ENCODE measurements at regions not wholly inside any gene's neighbourhood (a gene's known extent, or its start where the extent isn't known, plus 50 kb on each side); places are given as distances from the start of the nearest gene placed in this dataset.

- Histone ChIP-seq H3K4me3 (ENCODE audit: low read depth, low read length) (no peak overlapping the region), H3K27me3 (ENCODE audit: control insufficient read depth, insufficient read depth, low read length) (no peaks in the 10 kb centered on the region), H3K36me3 (ENCODE audit: control insufficient read depth, insufficient read depth, low read length) (no peaks in the 10 kb centered on the region)
- no peak for TF ChIP-seq CTCF (IDR thresholded peaks at IDR 0.05; ENCODE audit: insufficient read depth, low read length, poor library complexity, severe bottlenecking)
- no peak for DNase-seq (ENCODE audit: low read depth)
These were observed 910.7 kb upstream of the FANCL start for GRCh38 chr2:59151805-59152204.

- Histone ChIP-seq H3K36me3 (ENCODE audit: control insufficient read depth, insufficient read depth, low read length) (no peaks in the 10 kb centered on the region), H3K4me3 (ENCODE audit: low read depth, low read length) (no peak overlapping the region), H3K27me3 (ENCODE audit: control insufficient read depth, insufficient read depth, low read length) (no peaks in the 10 kb centered on the region)
- no peak for DNase-seq (ENCODE audit: low read depth)
- TF ChIP-seq CTCF (IDR thresholded peaks at IDR 0.05; ENCODE audit: insufficient read depth, low read length, poor library complexity, severe bottlenecking) = no peak
These were observed 909.2 kb upstream of the FANCL start for GRCh38 chr2:59150217-59150849.

- H3K4me3 ChIP-seq (ENCODE audit: low read depth, low read length) = no peak overlapping the region
- H3K36me3 ChIP-seq (ENCODE audit: control insufficient read depth, insufficient read depth, low read length) = no peaks in the 10 kb centered on the region
- TF ChIP-seq CTCF (IDR thresholded peaks at IDR 0.05; ENCODE audit: insufficient read depth, low read length, poor library complexity, severe bottlenecking) = no peak
- no peak for DNase-seq (ENCODE audit: low read depth)
- no peaks in the 10 kb centered on the region for H3K27me3 ChIP-seq (ENCODE audit: control insufficient read depth, insufficient read depth, low read length)
These were observed 908.1 kb upstream of the FANCL start for GRCh38 chr2:59149271-59149670.

GRCh38 chr2:59112258-59112657 is 871.1 kb upstream of the FANCL start:
- no peak overlapping the region for H3K4me3 ChIP-seq (ENCODE audit: low read depth, low read length)
- no peaks in the 10 kb centered on the region for H3K36me3 ChIP-seq (ENCODE audit: control insufficient read depth, insufficient read depth, low read length)
- no peak for DNase-seq (ENCODE audit: low read depth)
- H3K27me3 ChIP-seq (ENCODE audit: control insufficient read depth, insufficient read depth, low read length) = no peaks in the 10 kb centered on the region
- no peak for TF ChIP-seq CTCF (IDR thresholded peaks at IDR 0.05; ENCODE audit: insufficient read depth, low read length, poor library complexity, severe bottlenecking)

GRCh38 chr2:59096973-59097372 is 855.8 kb upstream of the FANCL start:
- DNase-seq (ENCODE audit: low read depth) = no peak
- no peak for TF ChIP-seq CTCF (IDR thresholded peaks at IDR 0.05; ENCODE audit: insufficient read depth, low read length, poor library complexity, severe bottlenecking)
- Histone ChIP-seq H3K27me3 (ENCODE audit: control insufficient read depth, insufficient read depth, low read length) (no peaks in the 10 kb centered on the region), H3K36me3 (ENCODE audit: control insufficient read depth, insufficient read depth, low read length) (no peaks in the 10 kb centered on the region), H3K4me3 (ENCODE audit: low read depth, low read length) (no peak overlapping the region)

- Histone ChIP-seq H3K4me3 (ENCODE audit: low read depth, low read length) (no peak overlapping the region), H3K27me3 (ENCODE audit: control insufficient read depth, insufficient read depth, low read length) (no peaks in the 10 kb centered on the region), H3K36me3 (ENCODE audit: control insufficient read depth, insufficient read depth, low read length) (no peaks in the 10 kb centered on the region)
- no peak for TF ChIP-seq CTCF (IDR thresholded peaks at IDR 0.05; ENCODE audit: insufficient read depth, low read length, poor library complexity, severe bottlenecking)
- no peak for DNase-seq (ENCODE audit: low read depth)
These were observed 852.4 kb upstream of the FANCL start for GRCh38 chr2:59093571-59093970.

Measured in kidney epithelial cell (primary cell).